GM19438 (cell line): ENCODE measurements at regions not wholly inside any gene's neighbourhood (a gene's known extent, or its start where the extent isn't known, plus 50 kb on each side); places are given as distances from the start of the nearest gene placed in this dataset.
"Not testable (repeated sequence)": the region's sequence is repeated elsewhere in the genome, so short reads cannot be mapped to it uniquely, and the experiment has no call there.

Experiments
- ATAC-seq: cut with Tn5 transposase; IDR thresholded peaks from one replicate; pipeline ENCODE4 v1.9.1; 2021; ENCODE audit warnings: low read depth; ENCODE audit not compliant: unreplicated experiment

DNA sequence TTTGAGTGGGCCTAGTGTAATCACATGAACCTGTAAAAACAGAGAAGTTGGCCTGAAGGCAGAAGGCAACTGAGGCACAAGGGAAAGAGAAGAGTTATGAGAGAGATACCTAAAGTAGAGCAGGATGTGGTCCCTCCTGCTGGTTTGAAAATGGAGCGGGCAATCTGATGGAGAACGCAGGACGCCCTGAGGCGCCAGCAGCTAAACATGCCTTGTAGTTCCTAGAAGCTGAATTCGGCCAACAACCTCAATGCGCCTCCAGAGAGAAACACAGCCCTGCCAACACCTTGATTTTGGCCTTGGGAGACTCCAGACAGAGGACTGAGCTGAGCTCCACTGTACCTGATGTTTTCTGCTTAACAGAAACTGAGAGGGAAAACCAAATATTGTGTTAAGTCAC, 469.9 kb downstream of the SOCS6 start:
- no peak for ATAC-seq

DNA sequence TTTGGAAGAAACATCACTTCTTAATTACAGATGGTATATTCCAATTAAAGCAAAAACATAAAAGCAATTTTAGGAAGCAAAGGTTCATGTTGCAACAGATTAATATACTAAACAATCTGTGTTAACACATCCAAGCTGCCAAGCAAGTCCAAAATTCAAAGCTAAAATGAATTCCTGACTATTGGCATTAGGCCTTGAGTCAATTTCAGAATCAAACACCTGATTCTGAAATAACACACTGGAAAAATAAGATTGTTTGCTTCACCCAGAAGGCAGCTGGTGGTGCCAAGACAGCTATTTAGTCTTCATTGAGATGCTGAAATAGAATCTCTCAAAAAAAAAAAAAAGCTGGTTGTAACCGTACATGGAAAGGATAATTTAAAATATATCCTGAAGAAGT, 465.6 kb downstream of the SOCS6 start:
- no peak for ATAC-seq

DNA sequence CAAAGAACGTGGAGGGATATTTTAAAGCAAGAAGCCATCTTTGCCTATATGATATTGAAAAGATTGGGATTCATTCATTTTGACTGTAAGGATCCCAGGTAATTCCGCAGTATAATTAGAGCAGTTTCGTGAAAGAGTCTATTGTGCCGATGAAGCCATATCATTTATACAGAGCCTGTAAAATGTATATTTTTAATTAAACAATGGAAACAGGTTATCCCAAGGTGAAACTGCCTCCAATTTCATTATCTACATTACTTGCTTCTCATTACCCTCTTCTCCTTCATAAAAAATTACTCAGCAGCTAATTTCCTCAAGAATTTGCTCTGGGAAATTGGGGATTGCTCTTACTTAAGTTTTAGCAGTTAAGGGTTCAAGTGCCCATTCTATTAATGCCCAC, 444.1 kb downstream of the SOCS6 start:
- no peak for ATAC-seq

DNA sequence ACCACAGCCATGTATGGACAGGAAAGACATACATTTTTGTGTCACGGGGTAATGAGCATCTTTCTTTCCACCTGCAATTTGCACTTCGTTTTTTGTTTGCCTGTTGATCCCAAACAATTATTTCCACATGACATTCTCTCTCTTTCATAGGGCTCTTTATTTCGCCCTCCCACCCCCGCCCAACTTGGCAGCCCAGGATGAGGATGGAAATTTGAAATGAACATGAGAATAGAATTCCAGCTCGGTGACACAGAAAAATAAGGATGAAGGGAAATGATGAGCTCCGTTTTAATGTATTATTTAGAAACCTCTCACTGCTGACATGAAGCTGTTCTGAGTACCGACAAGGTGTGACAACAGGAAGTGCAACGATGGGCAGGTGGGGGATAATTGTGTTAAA, 443.3 kb downstream of the SOCS6 start:
- ATAC-seq, result no peak

DNA sequence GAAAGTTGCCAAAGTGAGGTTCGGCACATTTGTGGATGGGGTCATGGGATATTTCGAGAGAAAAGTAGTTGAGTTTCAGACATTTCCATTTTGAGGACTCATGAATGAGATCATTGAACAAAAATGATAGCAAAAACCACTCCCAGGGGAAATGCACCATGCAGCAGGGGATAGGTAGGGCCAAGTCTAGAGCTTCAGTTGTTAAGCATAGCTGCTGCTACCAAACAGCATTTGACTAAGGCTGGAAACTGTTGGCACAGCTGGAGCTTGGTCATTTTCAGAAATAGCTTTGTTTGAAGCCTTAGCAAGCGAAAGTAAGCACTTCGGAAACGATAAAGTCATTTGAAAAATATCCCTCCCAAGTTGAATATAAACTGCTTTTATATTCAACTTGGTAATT, 431.8 kb downstream of the SOCS6 start:
- ATAC-seq, result no peak

DNA sequence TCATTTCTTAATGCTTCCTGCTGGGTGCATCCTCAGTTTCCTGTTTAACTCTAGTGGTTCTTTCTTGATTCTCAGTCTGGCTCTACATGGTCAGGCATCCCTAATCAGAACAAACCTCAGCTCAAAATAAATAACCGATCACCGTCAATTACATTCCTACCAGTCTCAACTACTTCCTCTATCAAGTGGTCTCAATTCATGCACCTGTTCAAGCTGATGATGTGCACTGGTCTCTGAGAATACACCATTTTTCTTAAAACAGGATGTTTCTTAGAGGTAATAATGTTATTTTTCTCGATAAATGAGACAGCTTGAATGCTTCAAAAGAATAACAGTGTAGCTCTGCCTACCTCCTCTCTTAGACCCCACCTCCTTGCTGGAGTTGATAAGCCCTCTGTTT, 420.9 kb downstream of the SOCS6 start:
- ATAC-seq, result no peak

DNA sequence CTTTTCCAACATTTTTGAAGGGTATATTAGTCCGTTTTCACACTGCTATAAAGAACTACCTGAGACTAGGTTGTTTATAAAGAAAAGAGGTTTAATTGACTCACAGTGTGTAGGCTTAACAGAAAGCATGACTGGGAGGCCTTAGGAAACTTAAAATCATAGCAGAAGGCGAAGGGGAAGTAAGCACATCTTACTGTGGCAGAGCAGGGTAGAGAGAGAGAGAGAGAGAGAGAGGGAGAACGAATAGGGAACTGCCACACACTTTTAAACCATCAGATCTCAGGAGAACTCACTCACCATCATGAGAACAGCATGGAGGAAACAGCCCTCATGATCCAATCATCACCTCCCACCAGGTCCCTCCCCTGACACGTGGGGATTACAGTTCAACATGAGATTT, 420.3 kb downstream of the SOCS6 start:
- ATAC-seq, result no peak

DNA sequence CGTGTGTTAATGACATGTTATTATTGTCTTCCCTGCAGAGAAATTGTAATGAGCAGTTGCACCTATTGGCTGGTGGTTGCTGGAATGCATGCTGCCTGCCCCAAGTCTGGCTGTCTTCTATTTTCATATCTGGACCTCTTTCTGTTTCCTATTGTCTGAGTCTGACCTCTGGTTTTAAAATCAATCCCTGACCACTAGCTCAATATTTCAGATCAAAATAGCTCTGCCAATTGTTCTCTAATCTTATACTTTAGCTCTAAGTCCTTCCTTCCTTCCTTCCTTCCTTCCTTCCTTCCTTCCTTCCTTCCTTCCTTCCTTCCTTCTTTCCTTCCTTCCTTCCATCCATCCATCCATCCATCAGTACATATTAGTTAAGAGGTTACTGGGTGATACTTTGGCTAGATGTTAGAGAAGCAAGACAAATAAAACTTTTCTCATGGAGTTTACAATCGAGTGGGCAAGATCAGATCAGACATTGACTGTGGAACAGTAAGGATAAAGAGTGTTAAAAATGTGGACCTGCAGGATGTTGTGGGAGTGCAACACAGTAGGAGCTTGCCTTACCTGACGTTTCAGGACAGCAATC, 417.1 kb downstream of the SOCS6 start:
- no peak for ATAC-seq

DNA sequence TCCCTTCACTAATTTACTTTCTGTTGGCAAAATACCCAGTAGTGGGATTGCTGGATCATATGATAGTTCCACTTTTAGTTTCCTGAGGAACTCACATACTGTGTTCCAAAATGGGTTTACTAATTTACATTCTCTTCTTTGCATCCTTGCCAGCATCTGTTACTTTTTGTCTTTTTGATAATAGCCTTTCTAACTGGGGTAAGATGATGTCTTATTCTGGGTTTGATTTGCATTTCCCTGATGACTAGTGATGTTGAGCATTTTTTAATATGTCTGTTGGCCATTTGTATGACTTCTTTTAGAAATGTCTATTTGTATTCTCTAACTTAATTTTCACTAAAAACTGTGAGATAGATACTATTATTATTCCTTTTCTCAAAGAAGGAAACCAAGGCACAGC, 411.7 kb downstream of the SOCS6 start:
- ATAC-seq, result no peak

DNA sequence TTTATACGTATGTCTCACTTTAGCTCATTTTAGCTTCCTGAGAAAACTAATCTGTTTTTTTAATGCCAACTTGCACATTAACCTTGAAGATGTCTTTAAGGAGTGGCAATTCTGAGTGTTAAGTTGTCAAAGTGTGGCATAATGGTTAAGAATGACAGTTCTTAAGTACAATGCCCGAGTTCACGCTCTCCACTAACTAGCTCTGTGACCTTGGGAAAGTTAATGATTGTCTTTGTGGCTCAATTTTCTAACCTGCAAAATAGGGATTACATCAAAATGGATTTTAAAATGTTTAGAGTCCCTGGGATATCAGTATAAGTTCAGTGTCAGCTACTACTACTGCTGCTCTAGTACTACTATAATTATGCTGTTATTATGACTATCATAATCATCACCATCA, 409.7 kb downstream of the SOCS6 start:
- ATAC-seq, result no peak

DNA sequence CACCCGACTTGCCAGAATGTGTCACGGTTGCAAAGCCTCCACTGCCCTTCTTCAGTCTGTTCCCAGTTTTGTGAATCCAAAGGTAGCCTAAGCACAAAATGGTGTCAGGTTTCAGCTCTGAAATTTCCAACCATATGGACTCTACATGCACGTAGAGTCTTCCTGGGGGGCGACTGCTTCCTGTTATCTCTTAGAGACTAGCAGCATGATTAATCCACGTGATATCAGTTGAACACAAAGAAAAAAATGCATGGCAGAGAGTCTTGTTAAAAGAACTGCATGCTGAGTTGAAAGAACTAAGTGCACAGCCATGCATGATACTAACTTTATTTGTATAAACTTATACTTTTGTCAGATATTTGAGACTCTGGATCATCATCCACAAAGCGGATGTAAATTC, 404.4 kb downstream of the SOCS6 start:
- no peak for ATAC-seq

DNA sequence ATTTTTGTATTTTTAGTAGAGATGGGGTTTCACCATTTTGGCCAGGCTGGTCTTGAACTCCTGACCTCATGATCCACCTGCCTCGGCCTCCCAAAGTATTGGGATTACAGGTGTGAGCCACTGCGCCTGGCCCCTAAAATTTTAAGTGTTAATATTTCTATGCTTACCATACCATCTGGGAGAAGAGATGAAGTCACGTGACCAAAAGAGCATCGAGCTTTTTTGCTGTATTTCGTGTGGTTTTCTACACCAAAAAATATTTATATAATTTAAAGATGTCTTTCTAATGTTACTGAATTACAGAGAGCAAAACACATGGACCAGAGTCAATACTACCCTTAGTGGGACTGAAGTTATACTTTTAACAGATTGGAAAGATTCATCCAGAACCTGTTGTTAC, 400.9 kb downstream of the SOCS6 start:
- ATAC-seq, result not testable (repeated sequence)

DNA sequence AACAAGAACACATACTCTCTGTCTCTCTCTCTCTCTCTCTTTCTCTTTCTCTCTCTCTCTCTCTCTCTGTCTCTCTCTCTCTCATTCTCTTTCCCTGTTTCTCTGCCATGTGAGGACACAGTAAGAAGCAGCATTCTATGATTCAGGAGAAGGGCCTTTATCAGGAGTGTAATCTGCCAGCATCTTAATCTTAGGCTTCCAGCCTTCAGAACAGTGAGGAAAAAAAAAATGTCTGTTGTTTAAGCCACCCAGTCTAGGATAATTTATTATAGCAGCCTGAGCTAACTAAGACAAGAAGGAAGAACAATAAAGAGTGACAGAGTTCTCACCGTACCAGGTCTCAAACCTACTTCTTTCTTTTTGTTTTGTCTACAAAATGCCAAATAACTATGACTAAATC, 399.4 kb downstream of the SOCS6 start:
- no peak for ATAC-seq

DNA sequence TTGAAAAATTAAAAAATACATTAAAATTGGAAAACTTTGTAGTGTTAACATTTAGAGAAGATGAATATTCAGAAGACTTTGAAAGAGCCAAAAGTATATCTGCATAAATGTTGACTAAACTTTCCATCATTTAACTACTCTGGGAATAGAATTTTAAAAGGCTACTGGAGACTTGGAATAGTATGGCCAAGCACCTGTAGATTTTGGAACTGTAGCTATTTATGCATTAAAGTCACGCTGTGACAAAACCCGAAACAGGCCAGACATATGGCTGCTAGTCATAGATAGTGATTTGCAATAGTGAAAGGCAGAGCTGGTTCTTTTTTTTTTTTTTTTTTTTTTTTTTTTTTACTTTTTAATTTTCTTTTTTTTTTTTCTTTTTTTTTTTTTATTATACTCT, 396.0 kb downstream of the SOCS6 start:
- no peak for ATAC-seq

DNA sequence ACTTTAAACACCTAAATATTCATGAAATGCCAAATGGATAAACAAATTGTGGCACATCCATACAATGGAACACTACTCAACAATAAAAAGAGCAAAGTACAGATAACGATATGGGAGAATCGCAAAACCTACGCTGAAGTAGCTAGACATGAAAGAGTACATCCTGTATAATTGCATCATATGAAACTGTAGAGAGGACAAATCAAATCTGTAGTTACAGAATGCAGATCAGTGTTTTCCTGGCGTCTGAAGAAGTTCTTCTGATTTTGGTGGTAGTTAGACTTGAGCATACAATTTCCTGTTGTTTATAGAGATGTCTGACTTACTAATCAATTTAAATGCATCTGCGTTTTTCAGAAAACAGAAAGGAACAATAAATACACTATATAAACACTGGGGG, 394.4 kb downstream of the SOCS6 start:
- ATAC-seq, result no peak

DNA sequence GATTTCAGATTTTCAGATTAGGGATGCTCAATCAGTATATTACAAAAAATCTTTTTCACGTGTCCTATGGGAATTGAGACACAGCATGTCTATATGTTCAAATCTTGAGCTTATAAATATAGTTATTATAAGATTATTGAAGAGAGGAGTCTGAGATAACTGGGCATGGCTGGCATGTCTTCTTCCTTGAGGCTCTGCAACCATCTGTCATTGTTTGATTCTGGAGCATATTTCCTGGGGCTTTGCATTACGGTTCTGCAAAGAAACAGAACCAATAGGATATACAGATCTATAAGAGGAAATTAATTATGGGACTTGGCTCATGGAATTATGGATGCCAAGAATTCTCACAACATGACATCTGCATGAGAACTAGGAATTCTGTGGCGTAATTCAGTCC, 386.1 kb downstream of the SOCS6 start:
- ATAC-seq, result no peak

DNA sequence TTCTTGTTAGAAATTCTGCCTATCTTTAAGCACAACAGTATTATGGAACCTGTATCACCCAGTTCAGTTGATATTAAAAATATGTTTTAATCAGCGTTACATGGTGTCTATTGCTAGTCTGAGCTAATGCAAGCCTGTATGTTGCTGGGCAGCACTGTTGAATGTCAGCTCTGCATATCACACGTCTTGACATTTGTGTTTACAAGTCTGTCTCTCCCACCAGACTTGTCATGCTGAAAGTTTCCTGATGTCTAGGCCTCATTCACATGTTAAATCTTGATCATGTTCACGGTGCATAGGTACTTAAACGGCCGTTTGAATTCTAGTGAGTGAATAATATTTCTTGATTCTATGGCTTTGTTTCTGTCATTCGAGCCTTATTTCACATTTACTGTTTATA, 385.0 kb downstream of the SOCS6 start:
- no peak for ATAC-seq

DNA sequence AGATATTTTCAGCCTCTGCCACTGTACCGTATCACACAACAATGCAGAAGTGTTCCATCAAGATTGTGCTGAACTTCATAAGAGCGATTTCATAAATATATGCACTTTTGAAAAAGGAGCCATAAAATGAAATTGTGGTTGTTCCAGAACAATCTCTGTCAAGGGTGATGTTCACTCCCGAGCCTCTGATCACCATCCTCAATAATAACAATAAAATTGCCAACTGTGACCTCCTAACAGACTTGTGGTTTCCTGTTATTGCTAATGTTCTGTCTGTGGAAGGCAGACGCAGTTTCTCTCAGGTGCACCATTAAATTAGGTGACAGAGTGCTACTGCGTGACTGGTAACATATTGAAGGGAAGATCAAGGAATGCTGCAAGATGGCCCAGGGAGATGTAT, 383.7 kb downstream of the SOCS6 start:
- no peak for ATAC-seq

DNA sequence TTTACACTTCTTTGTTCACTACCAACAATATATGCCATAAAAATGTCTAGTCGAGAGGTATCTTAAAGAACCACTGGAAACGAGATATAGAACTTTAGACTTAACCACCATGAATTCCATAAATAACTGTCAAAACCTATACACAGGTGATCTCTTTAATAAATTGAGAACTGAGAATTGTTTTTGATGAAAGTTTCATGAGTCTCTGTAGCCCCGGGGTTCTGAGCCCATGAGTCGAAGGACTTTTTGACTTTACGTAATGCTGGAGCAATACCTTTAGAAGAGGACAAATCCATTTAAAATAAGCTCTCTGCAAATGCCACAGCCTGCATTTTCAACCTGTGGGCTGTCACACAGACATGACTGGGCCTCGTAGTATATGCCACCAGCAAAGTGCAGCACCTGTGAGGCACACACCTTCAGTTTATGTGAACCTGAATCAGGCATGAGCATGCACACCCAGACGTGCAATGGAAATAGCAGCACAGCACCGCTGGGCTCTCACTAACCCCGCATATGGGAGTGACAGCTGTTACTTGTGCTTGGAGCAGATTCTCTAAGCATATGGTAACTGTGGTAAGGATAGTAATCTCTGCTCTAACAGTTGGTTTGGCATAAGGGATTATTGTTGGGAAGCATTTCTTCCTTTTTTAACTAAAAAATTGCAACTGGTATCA, 383.2 kb downstream of the SOCS6 start:
- ATAC-seq, result no peak

DNA sequence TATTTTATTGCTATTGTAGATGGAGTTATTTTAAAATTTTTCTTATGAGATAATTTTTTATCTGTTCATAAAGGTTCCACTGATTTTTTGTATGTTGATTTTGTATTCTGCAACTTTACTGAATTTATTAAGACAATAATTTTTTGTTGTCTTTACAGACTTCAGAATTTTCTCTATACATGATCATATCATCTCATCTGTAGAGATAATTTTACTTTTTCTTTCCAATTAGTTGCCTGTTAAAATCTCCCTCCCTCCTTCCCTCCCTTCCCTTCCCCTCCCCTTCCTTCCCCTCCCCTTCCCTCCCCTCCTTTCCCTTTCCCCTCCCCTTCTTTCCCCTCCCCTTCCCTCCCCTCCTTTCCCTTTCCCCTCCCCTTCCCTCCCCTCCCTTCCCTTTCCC, 378.1 kb downstream of the SOCS6 start:
- no peak for ATAC-seq

DNA sequence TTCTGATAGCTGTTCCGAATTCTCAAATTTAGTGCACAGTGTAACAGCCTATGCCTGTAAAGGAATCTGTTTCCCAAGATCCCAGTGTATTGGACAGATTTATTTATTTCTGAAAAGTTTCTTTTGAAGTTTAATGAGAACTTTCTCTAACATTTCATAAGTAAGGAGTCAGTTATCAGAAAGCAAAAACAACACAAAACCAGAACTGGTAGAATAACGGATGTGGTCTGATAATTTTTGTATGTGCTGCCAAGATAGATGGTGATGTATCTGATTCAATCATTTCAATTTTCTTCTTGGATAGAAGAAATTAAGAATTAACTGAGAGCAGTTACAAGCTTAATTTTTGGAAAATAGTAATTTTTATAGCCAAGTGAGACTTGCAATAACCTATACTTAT, 374.3 kb downstream of the SOCS6 start:
- ATAC-seq, result no peak

DNA sequence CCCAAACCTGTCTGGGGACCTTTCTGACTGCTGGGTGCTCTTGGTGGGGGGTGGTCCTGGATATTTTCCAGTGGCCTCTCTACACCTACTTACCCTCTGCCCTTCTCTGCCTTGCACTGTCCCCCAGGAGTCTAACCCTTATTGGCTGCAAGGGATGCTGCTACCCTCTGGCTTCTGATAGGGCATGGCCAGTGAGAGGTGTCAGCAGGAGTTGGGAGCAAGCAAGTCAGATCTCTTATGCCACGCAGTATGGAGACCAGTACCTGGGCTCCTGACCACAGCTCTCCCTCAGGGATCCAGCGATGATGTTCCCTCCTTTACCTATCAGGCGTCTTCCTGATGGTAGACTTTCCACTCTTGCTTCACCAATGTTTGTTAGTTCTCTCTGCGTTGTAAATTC, 373.7 kb downstream of the SOCS6 start:
- no peak for ATAC-seq
